ENCODE measurements at regions not wholly inside any gene's neighbourhood (a gene's known extent, or its start where the extent isn't known, plus 50 kb on each side); places are given as distances from the start of the nearest gene placed in this dataset.

GRCh38 chr12:107938446-107938845, 163.9 kb downstream of the ASCL4 start:
- CTCF ChIA-PET = interaction anchor here (0.6 kb wide), 2 partner anchors 92 to 275 kb away, joined by 3 read pairs; no protein-coding TSS in a partner anchor
- Mint-ChIP-seq H3K27me3 (peaks cover 46% of the 10 kb centered on the region), H3K9me3 (ENCODE audit: low read depth) (peaks cover 6% of the 10 kb centered on the region), H3K36me3 (ENCODE audit: low read depth) (no peaks in the 10 kb centered on the region), H3K4me1 (no peaks in the 10 kb centered on the region), H3K4me3 (no peak overlapping the region), H3K27ac (no peak overlapping the region)
- DNase-seq = no peak
- ATAC-seq = no peak
- POLR2A ChIA-PET = no interaction called here
- intact Hi-C loops (cut with DNase I, micrococcal nuclease) = no loop called here

- no peak for DNase-seq
- no peak for ATAC-seq
- no peaks in the 10 kb centered on the region for H3K4me1 Mint-ChIP-seq
- H3K9me3 Mint-ChIP-seq (ENCODE audit: low read depth) = no peaks in the 10 kb centered on the region
- ChIA-PET POLR2A (no interaction called here), CTCF (no interaction called here)
- peaks cover 9% of the 10 kb centered on the region for H3K27me3 Mint-ChIP-seq
- intact Hi-C loops (cut with DNase I, micrococcal nuclease) = no loop called here
- no peak overlapping the region for H3K4me3 Mint-ChIP-seq
- no peak overlapping the region for H3K27ac Mint-ChIP-seq
- H3K36me3 Mint-ChIP-seq (ENCODE audit: low read depth) = no peaks in the 10 kb centered on the region
Observed at GRCh38 chr12:107948391-107948945, 174.0 kb downstream of the ASCL4 start.

GRCh38 chr12:107951024-107951423, 176.5 kb downstream of the ASCL4 start:
- H3K4me1 Mint-ChIP-seq = no peaks in the 10 kb centered on the region
- CTCF ChIA-PET = no interaction called here
- peaks cover 13% of the 10 kb centered on the region for H3K27me3 Mint-ChIP-seq
- POLR2A ChIA-PET = no interaction called here
- H3K9me3 Mint-ChIP-seq (ENCODE audit: low read depth) = no peaks in the 10 kb centered on the region
- no peak overlapping the region for H3K27ac Mint-ChIP-seq
- ATAC-seq (no peak), DNase-seq (no peak)
- no peaks in the 10 kb centered on the region for H3K36me3 Mint-ChIP-seq (ENCODE audit: low read depth)
- H3K4me3 Mint-ChIP-seq = no peak overlapping the region
- intact Hi-C loops (cut with DNase I, micrococcal nuclease) = no loop called here

GRCh38 chr12:107955966-107956643, 173.0 kb upstream of the WSCD2 start:
- Mint-ChIP-seq H3K36me3 (ENCODE audit: low read depth) (no peaks in the 10 kb centered on the region), H3K4me1 (no peaks in the 10 kb centered on the region), H3K27me3 (peaks cover 15% of the 10 kb centered on the region), H3K9me3 (ENCODE audit: low read depth) (no peaks in the 10 kb centered on the region), H3K4me3 (no peak overlapping the region), H3K27ac (no peak overlapping the region)
- ChIA-PET CTCF (no interaction called here), POLR2A (no interaction called here)
- intact Hi-C loops (cut with DNase I, micrococcal nuclease) = no loop called here
- DNase-seq = no peak
- no peak for ATAC-seq

- no peak for ATAC-seq
- peaks cover 15% of the 10 kb centered on the region for H3K27me3 Mint-ChIP-seq
- CTCF ChIA-PET = no interaction called here
- POLR2A ChIA-PET = no interaction called here
- H3K4me3 Mint-ChIP-seq = no peak overlapping the region
- H3K4me1 Mint-ChIP-seq = no peaks in the 10 kb centered on the region
- H3K9me3 Mint-ChIP-seq (ENCODE audit: low read depth) = no peaks in the 10 kb centered on the region
- H3K36me3 Mint-ChIP-seq (ENCODE audit: low read depth) = no peaks in the 10 kb centered on the region
- intact Hi-C loops (cut with DNase I, micrococcal nuclease) = no loop called here
- no peak overlapping the region for H3K27ac Mint-ChIP-seq
- DNase-seq = no peak
Observed at GRCh38 chr12:107957459-107957858, 171.6 kb upstream of the WSCD2 start.

- Mint-ChIP-seq H3K36me3 (ENCODE audit: low read depth) (no peaks in the 10 kb centered on the region), H3K27me3 (peaks cover 3% of the 10 kb centered on the region), H3K27ac (no peak overlapping the region), H3K9me3 (ENCODE audit: low read depth) (no peaks in the 10 kb centered on the region), H3K4me1 (no peaks in the 10 kb centered on the region), H3K4me3 (no peak overlapping the region)
- ChIA-PET POLR2A (interaction anchor here (0.5 kb wide), 1 partner anchor 30 kb away, joined by 3 read pairs; no protein-coding TSS in a partner anchor), CTCF (no interaction called here)
- DNase-seq (no peak), ATAC-seq (no peak)
- intact Hi-C loops (cut with DNase I, micrococcal nuclease) = no loop called here
Observed at GRCh38 chr12:107963635-107964034, 165.5 kb upstream of the WSCD2 start.

GRCh38 chr12:107967170-107967569, 161.9 kb upstream of the WSCD2 start:
- CTCF ChIA-PET = interaction anchor here (0.8 to 1.4 kb wide), 2 partner anchors 26 to 55 kb away, joined by 3 to 5 read pairs; no protein-coding TSS in a partner anchor
- Mint-ChIP-seq H3K9me3 (ENCODE audit: low read depth) (no peaks in the 10 kb centered on the region), H3K27ac (no peak overlapping the region), H3K36me3 (ENCODE audit: low read depth) (no peaks in the 10 kb centered on the region), H3K4me1 (no peaks in the 10 kb centered on the region), H3K4me3 (no peak overlapping the region), H3K27me3 (peaks cover 3% of the 10 kb centered on the region)
- DNase-seq (no peak), ATAC-seq (no peak)
- intact Hi-C loops (cut with DNase I, micrococcal nuclease) = no loop called here
- POLR2A ChIA-PET = no interaction called here

- Mint-ChIP-seq H3K27me3 (peaks cover 14% of the 10 kb centered on the region), H3K27ac (no peak overlapping the region), H3K9me3 (ENCODE audit: low read depth) (no peaks in the 10 kb centered on the region), H3K4me1 (no peaks in the 10 kb centered on the region), H3K4me3 (no peak overlapping the region), H3K36me3 (ENCODE audit: low read depth) (no peaks in the 10 kb centered on the region)
- ChIA-PET CTCF (no interaction called here), POLR2A (no interaction called here)
- ATAC-seq = no peak
- intact Hi-C loops (cut with DNase I, micrococcal nuclease) = no loop called here
- DNase-seq = no peak
Observed at GRCh38 chr12:107973950-107974349, 155.1 kb upstream of the WSCD2 start.

GRCh38 chr12:107976331-107976730, 152.8 kb upstream of the WSCD2 start:
- Mint-ChIP-seq H3K9me3 (ENCODE audit: low read depth) (no peaks in the 10 kb centered on the region), H3K4me1 (no peaks in the 10 kb centered on the region), H3K27me3 (peaks cover 19% of the 10 kb centered on the region), H3K27ac (no peak overlapping the region), H3K4me3 (no peak overlapping the region), H3K36me3 (ENCODE audit: low read depth) (no peaks in the 10 kb centered on the region)
- intact Hi-C loops (cut with DNase I, micrococcal nuclease) = no loop called here
- ATAC-seq = no peak
- ChIA-PET POLR2A (no interaction called here), CTCF (interaction anchor here (0.5 kb wide), 1 partner anchor 148 kb away, joined by 5 read pairs; no protein-coding TSS in a partner anchor)
- DNase-seq = no peak

- DNase-seq (no peak), ATAC-seq (no peak)
- Mint-ChIP-seq H3K4me1 (no peaks in the 10 kb centered on the region), H3K36me3 (ENCODE audit: low read depth) (no peaks in the 10 kb centered on the region), H3K27ac (no peak overlapping the region), H3K4me3 (no peak overlapping the region), H3K27me3 (peaks cover 26% of the 10 kb centered on the region), H3K9me3 (ENCODE audit: low read depth) (no peaks in the 10 kb centered on the region)
- ChIA-PET CTCF (interaction anchor here (1.9 kb wide), 1 partner anchor 13 kb away, joined by 9 read pairs; no protein-coding TSS in a partner anchor), POLR2A (interaction anchor here (0.7 kb wide), 1 partner anchor 395 kb away, joined by 5 read pairs; no protein-coding TSS in a partner anchor)
- intact Hi-C loops (cut with DNase I, micrococcal nuclease) = no loop called here
Observed at GRCh38 chr12:107978201-107978600, 150.9 kb upstream of the WSCD2 start.

- DNase-seq = no peak
- H3K27ac Mint-ChIP-seq = no peak overlapping the region
- H3K36me3 Mint-ChIP-seq (ENCODE audit: low read depth) = no peaks in the 10 kb centered on the region
- H3K27me3 Mint-ChIP-seq = peaks cover 26% of the 10 kb centered on the region
- H3K9me3 Mint-ChIP-seq (ENCODE audit: low read depth) = no peaks in the 10 kb centered on the region
- H3K4me1 Mint-ChIP-seq = no peaks in the 10 kb centered on the region
- POLR2A ChIA-PET = interaction anchor here (0.7 kb wide), 1 partner anchor 395 kb away, joined by 5 read pairs; no protein-coding TSS in a partner anchor
- no peak for ATAC-seq
- H3K4me3 Mint-ChIP-seq = no peak overlapping the region
- CTCF ChIA-PET = interaction anchor here (1.1 to 1.9 kb wide), 2 partner anchors 13 to 15 kb away, joined by 3 to 9 read pairs; no protein-coding TSS in a partner anchor
- intact Hi-C loops (cut with DNase I, micrococcal nuclease) = no loop called here
Observed at GRCh38 chr12:107978641-107979040, 150.4 kb upstream of the WSCD2 start.

GRCh38 chr12:107983756-107984472, 145.2 kb upstream of the WSCD2 start:
- POLR2A ChIA-PET = no interaction called here

More at GRCh38 chr12:107983756-107984472, 145.2 kb upstream of the WSCD2 start:
- CTCF ChIA-PET = interaction anchor here (4.2 kb wide), 1 partner anchor 9 kb away, joined by 19 read pairs; no protein-coding TSS in a partner anchor
- Mint-ChIP-seq H3K27me3 (peaks cover 25% of the 10 kb centered on the region), H3K4me3 (no peak overlapping the region), H3K27ac (no peak overlapping the region), H3K9me3 (ENCODE audit: low read depth) (no peaks in the 10 kb centered on the region), H3K36me3 (ENCODE audit: low read depth) (no peaks in the 10 kb centered on the region), H3K4me1 (no peaks in the 10 kb centered on the region)
- DNase-seq (no peak), ATAC-seq (no peak)
- intact Hi-C loops (cut with DNase I, micrococcal nuclease) = no loop called here

Measured in activated CD4-positive, alpha-beta T cell treated with anti-CD3 and anti-CD28 coated beads for 36 hours (primary cell).